Esophagus (tissue), 2 donors: ENCODE measurements at regions not wholly inside any gene's neighbourhood (a gene's known extent, or its start where the extent isn't known, plus 50 kb on each side); places are given as distances from the start of the nearest gene placed in this dataset.

Source experiments
- H3K27ac ChIP-seq, 2 donors: one replicate each; pipeline ENCODE4 v1.5.1; 2013; ENCODE audit warnings: low read depth in 2 of 2, mild to moderate bottlenecking in 2 of 2, inconsistent platforms in 1 of 2, low read length in 1 of 2, moderate library complexity in 1 of 2
- H3K27me3 ChIP-seq, 2 donors: one replicate each; pipeline ENCODE4 v1.6.1; 2013; ENCODE audit warnings: low read length in 2 of 2, control low read depth in 1 of 2, mild to moderate bottlenecking in 1 of 2; ENCODE audit not compliant: insufficient read depth in 2 of 2, control insufficient read depth in 1 of 2
- H3K36me3 ChIP-seq, 2 donors: one replicate each; pipeline ENCODE4 v1.6.1; 2013; ENCODE audit warnings: low read length in 1 of 2; ENCODE audit not compliant: control insufficient read depth in 2 of 2, insufficient read depth in 2 of 2
- H3K4me1 ChIP-seq, 2 donors: one replicate each; pipeline ENCODE4 v1.6.1; 2013; ENCODE audit warnings: low read length in 1 of 2; ENCODE audit not compliant: control insufficient read depth in 2 of 2, insufficient read depth in 2 of 2
- H3K4me3 ChIP-seq, 2 donors: one replicate each; pipeline ENCODE4 v1.5.1; 2013; ENCODE audit warnings: low read length in 2 of 2, mild to moderate bottlenecking in 2 of 2, low read depth in 1 of 2, moderate library complexity in 1 of 2
- H3K9me3 ChIP-seq, 2 donors: one replicate each; pipeline ENCODE4 v1.6.1; 2013; ENCODE audit warnings: mild to moderate bottlenecking in 2 of 2, low read depth in 1 of 2, low read length in 1 of 2, moderate library complexity in 1 of 2; ENCODE audit not compliant: control insufficient read depth in 2 of 2, insufficient read depth in 1 of 2
- WGBS, 2 donors: extraction: QIAGEN DNeasy Blood & Tissue Kit; methylation state at CpG; one replicate each; pipeline ENCODE4 v1.1.7; 2013; 5-methylcytosine and 5-hydroxymethylcytosine counted together
- donor health status: healthy with polysubstance abuse.
- donor health status: Bipolar disorder and iron deficiency.

DNA sequence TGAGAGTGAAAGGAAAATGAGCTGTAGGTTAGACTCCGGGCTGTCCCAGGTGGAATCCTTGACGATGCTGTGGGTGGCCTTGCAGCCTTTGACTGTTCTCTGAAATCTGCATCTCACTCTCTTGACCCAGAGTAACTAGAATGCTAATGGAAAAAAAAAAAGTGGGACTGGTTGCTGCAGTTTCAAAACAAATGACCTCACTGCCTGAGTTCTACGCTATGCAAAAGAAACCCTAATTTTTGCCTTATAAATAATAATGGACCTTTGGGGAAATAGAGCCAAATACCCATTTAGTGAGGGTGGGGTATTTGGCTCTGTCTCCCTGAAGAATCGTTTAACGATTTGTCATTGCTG lies 309.7 kb upstream of the C2CD4B start:
- Histone ChIP-seq H3K4me3 (no peak overlapping the region), H3K27me3 (no peaks in the 10 kb centered on the region), H3K9me3 (no peaks in the 10 kb centered on the region), H3K36me3 (no peaks in the 10 kb centered on the region), H3K4me1 (peaks cover 0 to 3% of the 10 kb centered on the region in 2 donors), H3K27ac (no peak overlapping the region)
- 60% methylated on average over 5 of the region's 5 CpGs for WGBS, 2 donors

DNA sequence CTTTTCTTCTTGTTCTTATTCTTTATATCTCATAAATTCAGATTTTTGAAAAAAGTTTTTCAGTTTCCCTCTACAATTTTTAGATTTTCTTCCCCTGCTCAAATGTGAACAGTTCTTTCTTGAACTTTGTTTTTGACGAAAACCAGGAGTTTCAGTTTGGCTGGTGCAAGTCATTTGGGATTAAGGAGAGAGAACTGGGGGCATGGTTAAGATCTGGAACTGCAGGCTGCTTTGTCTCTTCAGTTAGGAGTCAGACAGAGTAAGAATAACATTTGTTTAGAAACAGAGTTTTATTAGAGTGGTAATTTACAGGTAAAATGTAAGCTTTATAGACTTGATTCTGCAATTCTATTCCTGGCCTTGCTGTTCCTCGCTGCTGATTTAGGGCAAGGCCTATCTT lies 310.5 kb upstream of the C2CD4B start:
- Histone ChIP-seq H3K9me3 (no peaks in the 10 kb centered on the region), H3K4me1 (no peaks in the 10 kb centered on the region), H3K36me3 (no peaks in the 10 kb centered on the region), H3K4me3 (no peak overlapping the region), H3K27me3 (no peaks in the 10 kb centered on the region), H3K27ac (no peak overlapping the region)
- 76 to 90% methylated on average over 2 of the region's 2 CpGs for WGBS, 2 donors

DNA sequence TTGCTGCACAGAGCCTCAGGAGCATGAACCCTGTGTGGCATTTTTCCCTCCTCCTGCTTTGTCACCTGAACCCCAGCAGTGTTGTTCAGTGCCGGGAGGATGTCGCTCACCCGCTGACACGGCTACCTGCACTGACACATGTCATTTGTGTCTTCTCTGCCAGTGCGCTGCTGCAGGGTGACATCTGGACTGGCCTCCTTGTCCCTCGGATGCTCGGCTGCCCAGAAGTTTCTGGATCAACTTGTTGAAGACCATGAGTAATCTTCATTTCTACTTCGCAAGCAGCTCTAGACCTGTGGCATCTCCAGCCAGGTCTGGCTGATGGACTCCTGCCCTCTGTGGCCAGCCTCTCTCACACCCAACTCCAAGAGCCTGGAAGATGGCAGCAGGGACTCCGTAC lies 311.1 kb upstream of the C2CD4B start:
- H3K27ac ChIP-seq, result no peak overlapping the region

DNA sequence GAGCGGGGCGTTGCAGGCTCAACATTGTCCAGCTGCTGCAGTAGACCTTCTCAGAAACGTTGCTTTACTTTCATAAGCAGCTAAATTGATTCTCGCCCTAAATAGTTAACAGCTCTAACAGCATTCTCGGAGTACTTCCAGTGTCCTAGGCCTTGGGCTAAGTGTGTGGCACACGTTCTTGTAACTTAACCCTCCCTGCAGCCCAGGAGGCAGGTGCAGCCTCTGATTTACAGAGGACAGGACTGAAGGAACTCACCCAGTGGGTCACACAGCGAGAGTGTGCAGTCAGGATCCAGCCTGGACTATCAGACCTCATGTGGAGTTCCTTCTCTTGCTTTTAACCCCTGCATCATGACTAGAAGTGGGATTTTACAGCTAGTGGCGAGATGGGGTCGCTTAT lies 312.8 kb upstream of the C2CD4B start:
- H3K9me3 ChIP-seq, result no peaks in the 10 kb centered on the region
- no peaks in the 10 kb centered on the region for H3K27me3 ChIP-seq
- H3K4me1 ChIP-seq, result no peaks in the 10 kb centered on the region
- no peak overlapping the region for H3K27ac ChIP-seq
- no peak overlapping the region for H3K4me3 ChIP-seq
- H3K36me3 ChIP-seq, result no peaks in the 10 kb centered on the region
- 78 to 81% methylated on average over 7 to 9 of the region's 9 CpGs for WGBS, 2 donors

More for the DNA sequence above, 311.1 kb upstream of the C2CD4B start:
- 94 to 95% methylated on average over 9 of the region's 9 CpGs for WGBS, 2 donors
- no peaks in the 10 kb centered on the region for H3K9me3 ChIP-seq
- no peaks in the 10 kb centered on the region for H3K27me3 ChIP-seq
- no peak overlapping the region for H3K4me3 ChIP-seq
- H3K4me1 ChIP-seq, result no peaks in the 10 kb centered on the region
- H3K36me3 ChIP-seq, result no peaks in the 10 kb centered on the region

DNA sequence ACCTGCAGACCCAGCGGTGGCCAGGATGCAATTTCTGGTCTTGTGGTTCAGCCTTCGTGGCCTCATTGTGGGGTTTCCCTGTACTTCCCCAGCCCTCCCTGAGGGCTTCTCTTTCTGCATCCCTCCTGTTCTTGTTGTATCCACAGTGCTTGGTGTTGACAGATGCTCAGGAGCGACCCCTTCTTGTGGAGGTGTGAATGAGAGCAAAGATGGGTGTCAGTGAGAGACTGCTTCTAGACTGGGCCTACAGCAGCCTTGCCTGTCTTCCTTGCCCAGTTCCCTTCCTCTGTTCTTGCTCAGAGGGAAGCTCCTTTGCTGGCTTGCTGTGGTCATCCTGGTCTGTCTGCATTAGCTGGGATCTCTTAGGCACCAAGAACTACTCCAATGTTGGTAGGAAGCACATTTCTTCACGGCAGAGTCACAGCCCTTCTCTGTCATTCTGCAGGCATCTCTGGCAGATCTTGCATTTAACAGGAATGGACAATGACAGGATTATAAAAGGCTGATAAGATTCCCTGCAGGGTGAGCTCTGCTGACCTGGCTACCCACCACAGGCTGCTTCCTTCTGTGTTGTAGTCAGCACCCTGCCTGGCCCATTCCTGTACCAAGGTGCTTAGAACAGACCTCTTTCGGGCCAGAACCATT lies 317.8 kb upstream of the C2CD4B start:
- H3K27ac ChIP-seq, result no peak overlapping the region
- no peak overlapping the region for H3K4me3 ChIP-seq
- H3K9me3 ChIP-seq, result no peaks in the 10 kb centered on the region
- H3K4me1 ChIP-seq, result peaks cover 0 to 4% of the 10 kb centered on the region in 2 donors
- H3K36me3 ChIP-seq, result no peaks in the 10 kb centered on the region
- H3K27me3 ChIP-seq, result no peaks in the 10 kb centered on the region
- WGBS, 2 donors, result 74 to 77% methylated on average over 5 of the region's 5 CpGs

DNA sequence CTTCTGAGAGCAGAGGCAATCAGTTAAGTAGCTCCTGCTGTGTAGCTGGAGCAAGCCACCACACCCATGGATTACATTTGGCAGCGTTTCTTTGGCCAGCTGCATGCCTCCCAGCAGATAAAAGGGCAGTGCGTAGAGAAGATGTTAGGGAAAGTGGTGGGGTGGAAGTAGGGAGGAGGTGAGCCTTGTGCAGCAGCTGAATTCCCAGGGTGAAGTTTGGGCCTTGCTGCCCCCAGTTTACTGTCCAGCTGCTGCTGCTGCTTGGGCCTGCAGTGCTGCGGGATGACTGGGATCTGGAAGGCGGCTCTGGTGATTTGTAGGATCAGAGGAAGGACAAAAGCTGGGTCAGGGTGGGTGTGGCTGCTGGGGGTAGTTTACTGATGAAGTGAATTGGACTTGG lies 318.7 kb upstream of the C2CD4B start:
- Histone ChIP-seq H3K4me3 (no peak overlapping the region), H3K27ac (no peak overlapping the region)
- 43 to 63% methylated on average over 4 of the region's 4 CpGs for WGBS, 2 donors

DNA sequence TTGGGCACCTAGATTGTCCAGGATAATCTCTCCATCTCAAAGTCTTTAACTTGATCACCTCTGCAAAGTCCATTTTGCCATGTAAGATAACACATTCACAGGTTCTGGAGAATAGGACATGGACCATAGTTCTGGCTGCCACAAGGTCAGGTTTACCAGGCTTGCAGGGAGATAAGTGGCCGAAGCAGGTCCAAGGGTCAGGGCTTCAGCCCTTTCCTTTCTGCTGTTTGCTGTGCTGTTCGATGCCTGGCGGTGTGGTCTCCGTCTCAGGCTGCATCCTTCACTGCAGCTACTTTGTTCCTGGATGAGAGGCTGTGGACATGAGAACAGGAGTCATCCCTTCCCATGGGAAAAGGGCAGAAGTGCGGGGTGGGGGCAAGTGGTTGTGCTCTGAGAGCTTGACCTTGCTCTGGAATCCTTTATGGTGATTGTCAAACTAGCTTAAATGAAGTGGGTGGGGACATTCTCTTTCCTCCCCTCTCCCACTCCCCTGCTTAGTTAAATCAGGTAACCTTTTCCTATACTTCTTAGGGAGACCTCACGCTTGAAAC lies 320.2 kb upstream of the C2CD4B start:
- Histone ChIP-seq H3K4me3 (no peak overlapping the region), H3K4me1 (peaks cover 0 to 4% of the 10 kb centered on the region in 2 donors), H3K9me3 (no peaks in the 10 kb centered on the region), H3K27ac (no peak overlapping the region), H3K27me3 (no peaks in the 10 kb centered on the region), H3K36me3 (no peaks in the 10 kb centered on the region)
- WGBS, 2 donors, result 89 to 94% methylated on average over 6 of the region's 6 CpGs

More for the DNA sequence above, 318.7 kb upstream of the C2CD4B start:
- Histone ChIP-seq H3K9me3 (no peaks in the 10 kb centered on the region), H3K4me1 (peaks cover 0 to 4% of the 10 kb centered on the region in 2 donors), H3K27me3 (no peaks in the 10 kb centered on the region), H3K36me3 (no peaks in the 10 kb centered on the region)

DNA sequence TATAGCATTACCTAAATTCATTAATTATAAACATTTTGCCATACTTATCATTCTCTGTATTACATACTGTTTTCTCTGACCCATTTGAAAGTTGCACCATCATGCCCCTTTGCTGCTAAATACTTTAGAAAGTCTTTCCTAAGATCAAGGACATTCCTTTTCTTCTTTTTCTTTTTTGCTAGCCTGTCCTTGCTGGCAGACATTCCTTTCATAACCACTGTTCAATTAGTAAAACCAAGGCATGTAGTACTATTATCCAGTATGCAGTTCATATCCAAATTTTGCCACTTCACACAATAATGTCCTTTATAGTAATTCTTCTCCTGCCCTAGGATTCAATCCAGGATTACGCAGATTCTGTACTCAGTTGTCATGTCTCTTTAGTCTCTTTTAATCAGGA lies 321.0 kb upstream of the C2CD4B start:
- H3K27ac ChIP-seq, result no peak overlapping the region

DNA sequence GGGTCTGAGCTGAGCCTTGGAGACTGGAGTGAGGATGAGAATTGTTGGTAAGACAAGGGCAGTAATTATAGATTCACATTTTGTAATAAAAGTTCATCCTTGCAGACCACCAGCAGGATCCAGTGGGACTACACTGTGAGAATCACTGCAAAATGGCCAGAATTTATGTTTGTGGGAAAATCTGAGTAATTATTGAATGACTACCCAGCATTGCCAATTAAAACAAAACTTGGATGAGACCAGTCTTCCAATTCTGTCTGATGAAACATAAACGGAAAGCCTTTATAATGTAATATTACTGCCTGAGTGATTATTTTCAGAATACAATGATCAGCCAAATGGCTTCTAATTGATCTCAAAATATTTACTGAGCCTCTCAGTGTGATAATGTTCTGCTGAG lies 323.3 kb upstream of the C2CD4B start:
- H3K36me3 ChIP-seq, result no peaks in the 10 kb centered on the region
- WGBS, 2 donors, result 73 to 86% methylated on average over 1 of the region's 1 CpG
- H3K4me1 ChIP-seq, result peaks cover 0 to 4% of the 10 kb centered on the region in 2 donors
- H3K27me3 ChIP-seq, result no peaks in the 10 kb centered on the region
- H3K27ac ChIP-seq, result no peak overlapping the region
- no peaks in the 10 kb centered on the region for H3K9me3 ChIP-seq
- no peak overlapping the region for H3K4me3 ChIP-seq

More for the DNA sequence above, 321.0 kb upstream of the C2CD4B start:
- H3K4me1 ChIP-seq, result peaks cover 0 to 4% of the 10 kb centered on the region in 2 donors
- H3K27me3 ChIP-seq, result no peaks in the 10 kb centered on the region
- 96 to 100% methylated on average over 1 of the region's 1 CpG for WGBS, 2 donors
- no peak overlapping the region for H3K4me3 ChIP-seq
- H3K36me3 ChIP-seq, result no peaks in the 10 kb centered on the region
- no peaks in the 10 kb centered on the region for H3K9me3 ChIP-seq

DNA sequence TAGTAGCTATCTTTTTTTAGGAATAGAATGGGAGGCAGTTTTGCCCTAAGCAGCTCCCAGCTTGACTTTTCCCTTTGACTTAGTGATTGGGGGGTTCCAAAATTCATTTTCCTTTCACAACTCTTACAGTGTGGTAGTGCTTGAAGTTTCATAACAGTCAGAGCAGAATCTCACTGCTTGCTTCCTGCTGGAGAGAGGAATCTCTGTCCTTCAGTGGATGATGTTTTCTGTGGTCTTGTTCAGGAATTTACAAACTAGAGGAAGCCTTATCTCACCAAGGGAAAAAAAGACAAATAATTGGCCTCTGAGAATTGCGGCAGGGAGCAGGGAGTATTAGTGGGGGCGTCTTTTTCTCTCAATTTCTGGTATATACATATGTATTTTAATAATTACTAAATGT lies 326.6 kb upstream of the C2CD4B start:
- Histone ChIP-seq H3K4me3 (no peak overlapping the region), H3K27me3 (no peaks in the 10 kb centered on the region), H3K4me1 (no peaks in the 10 kb centered on the region), H3K9me3 (no peaks in the 10 kb centered on the region), H3K27ac (no peak overlapping the region), H3K36me3 (no peaks in the 10 kb centered on the region)
- WGBS, 2 donors, result 82 to 84% methylated on average over 2 of the region's 2 CpGs
